Endodermal cell (in vitro differentiated cells): ENCODE measurements at regions not wholly inside any gene's neighbourhood (a gene's known extent, or its start where the extent isn't known, plus 50 kb on each side); places are given as distances from the start of the nearest gene placed in this dataset.
A peak's percentile ranks its signal among the peaks of the same experiment; 100 is the strongest.

ENCODE experiments used
- DNase-seq: peaks from one replicate; pipeline ENCODE4 v3.0.0-alpha.2; 2017
- H3K27ac ChIP-seq: 2 replicates; pipeline ENCODE4 v1.5.1; 2013; ENCODE audit warnings: mild to moderate bottlenecking, low read depth, low read length, moderate library complexity
- H3K27me3 ChIP-seq: 2 replicates; pipeline ENCODE4 v1.6.1; 2013; ENCODE audit warnings: mild to moderate bottlenecking, low read length, moderate library complexity; ENCODE audit not compliant: insufficient read depth, control insufficient read depth, poor library complexity, severe bottlenecking
- H3K36me3 ChIP-seq: 2 replicates; pipeline ENCODE4 v1.7.0; 2013; ENCODE audit warnings: mild to moderate bottlenecking, low read length, moderate library complexity; ENCODE audit not compliant: control insufficient read depth, insufficient read depth
- H3K4me1 ChIP-seq: one replicate; pipeline ENCODE4 v1.7.0; 2013; ENCODE audit warnings: low read length; ENCODE audit not compliant: control insufficient read depth, insufficient read depth
- H3K4me3 ChIP-seq: 2 replicates; pipeline ENCODE4 v1.5.1; 2013; ENCODE audit warnings: mild to moderate bottlenecking, low read length, moderate library complexity
- H3K9ac ChIP-seq: 2 replicates; pipeline ENCODE4 v1.6.1; 2013; ENCODE audit warnings: mild to moderate bottlenecking, low read length, moderate library complexity; ENCODE audit not compliant: poor library complexity, severe bottlenecking; ENCODE audit errors: extremely low read depth
- H3K9me3 ChIP-seq: 2 replicates; pipeline ENCODE4 v1.6.1; 2013; ENCODE audit warnings: mild to moderate bottlenecking, low read length, moderate library complexity; ENCODE audit not compliant: control insufficient read depth
- H3K27ac Mint-ChIP-seq: 2 replicates; pipeline ENCODE4 v1.8.0; 2020; ENCODE audit warnings: mixed read lengths
- H3K27me3 Mint-ChIP-seq: 2 replicates; pipeline ENCODE4 v1.8.0; 2021; ENCODE audit warnings: mild to moderate bottlenecking, mixed read lengths; ENCODE audit not compliant: insufficient read depth
- H3K36me3 Mint-ChIP-seq: 2 replicates; pipeline ENCODE4 v1.8.0; 2020; ENCODE audit warnings: low read depth, mixed read lengths
- H3K4me1 Mint-ChIP-seq: 2 replicates; pipeline ENCODE4 v1.8.0; 2020; ENCODE audit warnings: mixed read lengths
- H3K4me3 Mint-ChIP-seq: 2 replicates; pipeline ENCODE4 v1.8.0; 2020; ENCODE audit warnings: mild to moderate bottlenecking, moderate library complexity, mixed read lengths
- H3K9me3 Mint-ChIP-seq: 2 replicates; pipeline ENCODE4 v1.8.0; 2020; ENCODE audit warnings: mild to moderate bottlenecking, mixed read lengths
- WGBS, 2 experiments: methylation state at CpG; one replicate each; pipeline versions ENCODE4 v1.1.5 to v1.1.7; 2013; ENCODE audit warnings: missing lambda C conversion rate in 2 of 2, mixed read lengths in 1 of 2; ENCODE audit not compliant: insufficient coverage in 1 of 2, insufficient read length in 1 of 2; 5-methylcytosine and 5-hydroxymethylcytosine counted together
- TF ChIP-seq, protein P1 (sequence below): fragments of 200-600 bp; sonication (generic); conservative IDR thresholded peaks from 2 replicates; pipeline ENCODE4 v1.5.0; 2021; ENCODE audit warnings: antibody characterized with exemption, mild to moderate bottlenecking

DNA sequence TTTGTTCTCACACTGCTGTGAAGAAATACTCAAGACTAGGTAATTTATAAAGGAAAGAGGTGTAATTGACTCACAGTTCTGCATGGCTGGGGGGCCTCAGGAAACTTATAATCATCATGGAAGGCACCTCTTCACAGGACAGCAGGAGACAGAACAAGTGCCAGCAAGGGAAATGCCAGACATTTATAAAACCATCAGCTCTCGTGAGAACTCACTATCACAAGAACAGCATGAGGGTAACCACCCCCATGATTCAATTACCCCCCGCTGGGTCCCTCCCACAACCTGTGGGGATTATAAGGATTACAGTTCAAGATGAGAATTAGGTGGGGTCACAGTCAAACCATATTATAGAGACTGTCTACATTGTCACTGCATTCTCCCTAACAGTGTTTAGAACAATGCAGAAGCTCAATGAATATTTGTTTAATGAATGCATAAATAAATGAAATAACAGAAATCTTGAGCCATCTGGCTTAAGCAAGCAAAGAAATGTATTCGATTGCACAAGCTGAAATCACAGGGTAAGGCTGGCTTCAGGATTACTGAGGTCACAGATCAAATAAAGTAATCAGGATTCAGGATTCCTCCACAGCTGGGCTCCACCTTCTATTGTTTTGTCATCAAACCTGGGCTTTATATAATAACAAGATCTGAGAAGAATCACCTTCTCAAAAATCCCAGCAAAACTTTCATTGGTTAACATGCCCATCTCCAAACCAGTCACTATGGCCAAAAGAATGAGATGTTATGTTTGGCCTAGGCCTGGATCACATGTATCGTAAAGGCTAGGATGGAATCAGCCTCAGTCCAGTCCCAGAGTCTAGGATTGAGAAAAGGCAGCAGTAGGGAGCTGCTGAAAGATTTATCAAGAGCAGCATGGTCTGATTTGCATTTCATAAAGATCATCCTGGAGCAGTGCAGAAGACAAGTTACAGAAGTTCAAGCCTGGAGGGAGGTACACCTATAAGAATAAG, 137.8 kb upstream of the UBASH3B start:
- Mint-ChIP-seq H3K9me3 (peaks cover 14% of the 10 kb centered on the region), H3K36me3 (no peaks in the 10 kb centered on the region), H3K27me3 (peaks cover 32% of the 10 kb centered on the region), H3K4me3 (no peak overlapping the region), H3K27ac (no peak overlapping the region), H3K4me1 (no peaks in the 10 kb centered on the region)
- Histone ChIP-seq H3K4me3 (peak overlapping the region; percentile 67), H3K9ac (no peak overlapping the region), H3K9me3 (peaks cover 59% of the 10 kb centered on the region), H3K4me1 (no peaks in the 10 kb centered on the region), H3K27me3 (peaks cover 28% of the 10 kb centered on the region), H3K36me3 (no peaks in the 10 kb centered on the region), H3K27ac (no peak overlapping the region)
- DNase-seq, result peak; percentile 80
- TF ChIP-seq, protein P1, sequence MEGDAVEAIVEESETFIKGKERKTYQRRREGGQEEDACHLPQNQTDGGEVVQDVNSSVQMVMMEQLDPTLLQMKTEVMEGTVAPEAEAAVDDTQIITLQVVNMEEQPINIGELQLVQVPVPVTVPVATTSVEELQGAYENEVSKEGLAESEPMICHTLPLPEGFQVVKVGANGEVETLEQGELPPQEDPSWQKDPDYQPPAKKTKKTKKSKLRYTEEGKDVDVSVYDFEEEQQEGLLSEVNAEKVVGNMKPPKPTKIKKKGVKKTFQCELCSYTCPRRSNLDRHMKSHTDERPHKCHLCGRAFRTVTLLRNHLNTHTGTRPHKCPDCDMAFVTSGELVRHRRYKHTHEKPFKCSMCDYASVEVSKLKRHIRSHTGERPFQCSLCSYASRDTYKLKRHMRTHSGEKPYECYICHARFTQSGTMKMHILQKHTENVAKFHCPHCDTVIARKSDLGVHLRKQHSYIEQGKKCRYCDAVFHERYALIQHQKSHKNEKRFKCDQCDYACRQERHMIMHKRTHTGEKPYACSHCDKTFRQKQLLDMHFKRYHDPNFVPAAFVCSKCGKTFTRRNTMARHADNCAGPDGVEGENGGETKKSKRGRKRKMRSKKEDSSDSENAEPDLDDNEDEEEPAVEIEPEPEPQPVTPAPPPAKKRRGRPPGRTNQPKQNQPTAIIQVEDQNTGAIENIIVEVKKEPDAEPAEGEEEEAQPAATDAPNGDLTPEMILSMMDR, result no peak
- WGBS, 2 experiments, result 64 to 83% methylated on average over 3 to 4 of the region's 4 CpGs

DNA sequence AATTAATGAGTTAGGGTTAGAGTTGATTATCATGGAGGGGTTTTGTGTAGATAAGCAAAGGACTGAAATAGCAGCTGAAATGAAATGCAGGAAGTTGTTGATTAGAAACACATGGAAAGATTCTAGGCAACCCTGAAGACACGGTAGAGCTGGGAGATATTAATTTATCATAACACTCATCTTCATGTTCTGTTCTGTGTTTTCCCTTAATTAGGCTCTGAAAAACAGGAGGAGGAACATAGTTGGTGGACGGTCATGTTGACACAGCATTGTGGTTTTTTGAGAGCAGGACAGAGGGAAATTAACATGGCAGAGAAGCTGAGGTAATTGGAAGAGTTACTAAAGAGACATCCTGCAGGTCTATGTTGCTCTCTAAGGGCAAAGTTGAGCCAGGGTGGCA, 138.8 kb upstream of the UBASH3B start:
- Histone ChIP-seq H3K27me3 (peaks cover 28% of the 10 kb centered on the region), H3K9me3 (peaks cover 69% of the 10 kb centered on the region), H3K36me3 (no peaks in the 10 kb centered on the region), H3K4me1 (no peaks in the 10 kb centered on the region), H3K4me3 (peak overlapping the region; percentile 67), H3K9ac (no peak overlapping the region), H3K27ac (no peak overlapping the region)
- Mint-ChIP-seq H3K9me3 (peaks cover 14% of the 10 kb centered on the region), H3K4me3 (no peak overlapping the region), H3K36me3 (no peaks in the 10 kb centered on the region), H3K4me1 (no peaks in the 10 kb centered on the region), H3K27me3 (peaks cover 31% of the 10 kb centered on the region), H3K27ac (no peak overlapping the region)
- WGBS, 2 experiments, result 93 to 100% methylated on average over 1 of the region's 2 CpGs
- no peak for DNase-seq
- TF ChIP-seq, protein P1, result no peak

DNA sequence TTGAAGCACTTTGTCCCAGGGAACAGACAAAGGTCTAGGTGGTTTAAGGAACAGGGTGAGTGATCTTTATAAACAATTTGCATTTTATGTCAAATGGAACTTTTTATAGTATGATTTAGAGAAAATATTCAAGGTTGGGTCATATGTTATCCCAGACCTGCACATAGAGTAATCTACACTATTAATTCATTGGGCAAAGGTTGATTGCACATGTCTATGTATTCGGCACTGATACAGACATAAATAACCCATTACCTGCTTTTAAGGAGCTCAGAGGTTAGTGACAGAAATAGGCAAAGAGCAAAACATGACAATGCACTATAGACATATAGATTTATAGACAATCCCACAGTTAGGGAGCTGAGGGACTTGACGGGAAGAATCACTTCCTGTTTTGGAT, 141.5 kb upstream of the UBASH3B start:
- Histone ChIP-seq H3K9me3 (peaks cover 72% of the 10 kb centered on the region), H3K4me3 (peak overlapping the region; percentile 43), H3K27me3 (peaks cover 49% of the 10 kb centered on the region), H3K4me1 (no peaks in the 10 kb centered on the region), H3K27ac (no peak overlapping the region), H3K36me3 (no peaks in the 10 kb centered on the region), H3K9ac (no peak overlapping the region)
- Mint-ChIP-seq H3K27me3 (peaks cover 26% of the 10 kb centered on the region), H3K36me3 (no peaks in the 10 kb centered on the region), H3K27ac (no peak overlapping the region), H3K4me1 (no peaks in the 10 kb centered on the region), H3K9me3 (peaks cover 14% of the 10 kb centered on the region), H3K4me3 (no peak overlapping the region)
- WGBS, 2 experiments, result 92 to 100% methylated on average over 2 of the region's 2 CpGs
- TF ChIP-seq, protein P1, result no peak
- DNase-seq, result no peak
